ENCODE measurements at regions not wholly inside any gene's neighbourhood (a gene's known extent, or its start where the extent isn't known, plus 50 kb on each side); places are given as distances from the start of the nearest gene placed in this dataset.
"Not testable (repeated sequence)": the region's sequence is repeated elsewhere in the genome, so short reads cannot be mapped to it uniquely, and the experiment has no call there.

GRCh38 chr6:139964737-139965136 lies 590.3 kb upstream of the CITED2 start:
- H3K36me3 Mint-ChIP-seq = no peaks in the 10 kb centered on the region

GRCh38 chr6:139962654-139963347 lies 588.4 kb upstream of the CITED2 start:
- no peak for DNase-seq
- H3K36me3 ChIP-seq (ENCODE audit: control insufficient read depth, insufficient read depth, low read length) = no peaks in the 10 kb centered on the region
- Mint-ChIP-seq H3K36me3 (no peaks in the 10 kb centered on the region), H3K4me1 (no peaks in the 10 kb centered on the region), H3K27ac (no peak overlapping the region), H3K4me3 (no peak overlapping the region), H3K27me3 (no peaks in the 10 kb centered on the region), H3K9me3 (peaks cover 0 to 2% (median 0%) of the 10 kb centered on the region in 7 donors)
- H3K27ac ChIP-seq (ENCODE audit: insufficient read depth, low read length, poor library complexity, severe bottlenecking) = no peak overlapping the region
- H3K9me3 ChIP-seq (ENCODE audit: control insufficient read depth in 2 of 2, low read length in 2 of 2) = no peaks in the 10 kb centered on the region
- H3K27me3 ChIP-seq (ENCODE audit: control insufficient read depth, insufficient read depth, low read length) = no peaks in the 10 kb centered on the region
- H3K4me1 ChIP-seq (ENCODE audit: control insufficient read depth, insufficient read depth, low read length, poor library complexity, severe bottlenecking) = no peaks in the 10 kb centered on the region
- no peak for ATAC-seq (ENCODE audit: low read depth in 2 of 2)
- no peak overlapping the region for H3K4me3 ChIP-seq (ENCODE audit: low read depth, low read length)

More at GRCh38 chr6:139964737-139965136, 590.3 kb upstream of the CITED2 start:
- Histone ChIP-seq H3K27ac (ENCODE audit: insufficient read depth, low read length, poor library complexity, severe bottlenecking) (no peak overlapping the region), H3K4me1 (ENCODE audit: control insufficient read depth, insufficient read depth, low read length, poor library complexity, severe bottlenecking) (no peaks in the 10 kb centered on the region), H3K9me3 (ENCODE audit: control insufficient read depth in 2 of 2, low read length in 2 of 2) (no peaks in the 10 kb centered on the region), H3K27me3 (ENCODE audit: control insufficient read depth, insufficient read depth, low read length) (no peaks in the 10 kb centered on the region), H3K4me3 (ENCODE audit: low read depth, low read length) (no peak overlapping the region), H3K36me3 (ENCODE audit: control insufficient read depth, insufficient read depth, low read length) (no peaks in the 10 kb centered on the region)
- Mint-ChIP-seq H3K27ac (peak overlapping the region in 1 of 3 donors; percentile 63), H3K4me1 (no peaks in the 10 kb centered on the region), H3K4me3 (no peak overlapping the region), H3K9me3 (peaks cover 0 to 4% (median 0%) of the 10 kb centered on the region in 7 donors), H3K27me3 (no peaks in the 10 kb centered on the region)
- no peak for DNase-seq
- ATAC-seq (ENCODE audit: low read depth in 2 of 2) = no peak

GRCh38 chr6:139961190-139961589 lies 586.7 kb upstream of the CITED2 start:
- Histone ChIP-seq H3K27me3 (ENCODE audit: control insufficient read depth, insufficient read depth, low read length) (no peaks in the 10 kb centered on the region), H3K36me3 (ENCODE audit: control insufficient read depth, insufficient read depth, low read length) (no peaks in the 10 kb centered on the region), H3K9me3 (ENCODE audit: control insufficient read depth in 2 of 2, low read length in 2 of 2) (no peaks in the 10 kb centered on the region), H3K4me1 (ENCODE audit: control insufficient read depth, insufficient read depth, low read length, poor library complexity, severe bottlenecking) (no peaks in the 10 kb centered on the region), H3K4me3 (ENCODE audit: low read depth, low read length) (no peak overlapping the region), H3K27ac (ENCODE audit: insufficient read depth, low read length, poor library complexity, severe bottlenecking) (no peak overlapping the region)
- Mint-ChIP-seq H3K27me3 (no peaks in the 10 kb centered on the region), H3K4me3 (no peak overlapping the region), H3K36me3 (no peaks in the 10 kb centered on the region), H3K9me3 (peaks cover 0 to 2% (median 0%) of the 10 kb centered on the region in 7 donors), H3K27ac (no peak overlapping the region), H3K4me1 (no peaks in the 10 kb centered on the region)
- no peak for DNase-seq
- no peak for ATAC-seq (ENCODE audit: low read depth in 2 of 2)

GRCh38 chr6:139960671-139961070 lies 586.2 kb upstream of the CITED2 start:
- no peak for DNase-seq
- Histone ChIP-seq H3K36me3 (ENCODE audit: control insufficient read depth, insufficient read depth, low read length) (no peaks in the 10 kb centered on the region), H3K27ac (ENCODE audit: insufficient read depth, low read length, poor library complexity, severe bottlenecking) (no peak overlapping the region), H3K4me3 (ENCODE audit: low read depth, low read length) (no peak overlapping the region), H3K9me3 (ENCODE audit: control insufficient read depth in 2 of 2, low read length in 2 of 2) (no peaks in the 10 kb centered on the region), H3K4me1 (ENCODE audit: control insufficient read depth, insufficient read depth, low read length, poor library complexity, severe bottlenecking) (no peaks in the 10 kb centered on the region), H3K27me3 (ENCODE audit: control insufficient read depth, insufficient read depth, low read length) (no peaks in the 10 kb centered on the region)
- H3K36me3 Mint-ChIP-seq = no peaks in the 10 kb centered on the region
- no peak for ATAC-seq (ENCODE audit: low read depth in 2 of 2)
- H3K27me3 Mint-ChIP-seq = no peaks in the 10 kb centered on the region
- H3K9me3 Mint-ChIP-seq = peaks cover 0 to 2% (median 0%) of the 10 kb centered on the region in 7 donors
- no peak overlapping the region for H3K27ac Mint-ChIP-seq
- H3K4me1 Mint-ChIP-seq = no peaks in the 10 kb centered on the region
- H3K4me3 Mint-ChIP-seq = no peak overlapping the region

- no peaks in the 10 kb centered on the region for H3K4me1 Mint-ChIP-seq
- no peak for DNase-seq
- no peak overlapping the region for H3K27ac Mint-ChIP-seq
- Histone ChIP-seq H3K4me3 (ENCODE audit: low read depth, low read length) (no peak overlapping the region), H3K27me3 (ENCODE audit: control insufficient read depth, insufficient read depth, low read length) (no peaks in the 10 kb centered on the region), H3K9me3 (ENCODE audit: control insufficient read depth in 2 of 2, low read length in 2 of 2) (no peaks in the 10 kb centered on the region), H3K4me1 (ENCODE audit: control insufficient read depth, insufficient read depth, low read length, poor library complexity, severe bottlenecking) (no peaks in the 10 kb centered on the region), H3K36me3 (ENCODE audit: control insufficient read depth, insufficient read depth, low read length) (no peaks in the 10 kb centered on the region), H3K27ac (ENCODE audit: insufficient read depth, low read length, poor library complexity, severe bottlenecking) (no peak overlapping the region)
- ATAC-seq (ENCODE audit: low read depth in 2 of 2) = no peak
- H3K27me3 Mint-ChIP-seq = no peaks in the 10 kb centered on the region
- H3K4me3 Mint-ChIP-seq = no peak overlapping the region
- H3K9me3 Mint-ChIP-seq = peaks cover 0 to 7% (median under 1%) of the 10 kb centered on the region in 7 donors
- H3K36me3 Mint-ChIP-seq = no peaks in the 10 kb centered on the region
These were observed 581.1 kb upstream of the CITED2 start for GRCh38 chr6:139955366-139956155.

GRCh38 chr6:139954463-139955071 lies 580.1 kb upstream of the CITED2 start:
- H3K27ac ChIP-seq (ENCODE audit: insufficient read depth, low read length, poor library complexity, severe bottlenecking) = no peak overlapping the region
- H3K27ac Mint-ChIP-seq = no peak overlapping the region
- no peak overlapping the region for H3K4me3 Mint-ChIP-seq
- no peaks in the 10 kb centered on the region for H3K36me3 Mint-ChIP-seq
- DNase-seq (no peak), ATAC-seq (ENCODE audit: low read depth in 2 of 2) (no peak)
- no peaks in the 10 kb centered on the region for H3K27me3 ChIP-seq (ENCODE audit: control insufficient read depth, insufficient read depth, low read length)
- no peaks in the 10 kb centered on the region for H3K36me3 ChIP-seq (ENCODE audit: control insufficient read depth, insufficient read depth, low read length)
- H3K27me3 Mint-ChIP-seq = no peaks in the 10 kb centered on the region
- peaks cover 0 to 7% (median 3%) of the 10 kb centered on the region in 7 donors for H3K9me3 Mint-ChIP-seq
- H3K4me1 ChIP-seq (ENCODE audit: control insufficient read depth, insufficient read depth, low read length, poor library complexity, severe bottlenecking) = no peaks in the 10 kb centered on the region
- H3K4me1 Mint-ChIP-seq = no peaks in the 10 kb centered on the region
- H3K9me3 ChIP-seq (ENCODE audit: control insufficient read depth in 2 of 2, low read length in 2 of 2) = no peaks in the 10 kb centered on the region
- no peak overlapping the region for H3K4me3 ChIP-seq (ENCODE audit: low read depth, low read length)

- H3K36me3 ChIP-seq (ENCODE audit: control insufficient read depth, insufficient read depth, low read length); H3K9me3 ChIP-seq (ENCODE audit: control insufficient read depth in 2 of 2, low read length in 2 of 2); H3K27ac ChIP-seq (ENCODE audit: insufficient read depth, low read length, poor library complexity, severe bottlenecking); H3K4me3 ChIP-seq (ENCODE audit: low read depth, low read length); H3K27me3 ChIP-seq (ENCODE audit: control insufficient read depth, insufficient read depth, low read length); H3K27ac Mint-ChIP-seq; DNase-seq; H3K27me3 Mint-ChIP-seq; H3K4me1 Mint-ChIP-seq; H3K9me3 Mint-ChIP-seq; H3K4me1 ChIP-seq (ENCODE audit: control insufficient read depth, insufficient read depth, low read length, poor library complexity, severe bottlenecking); H3K36me3 Mint-ChIP-seq; ATAC-seq (ENCODE audit: low read depth in 2 of 2); H3K4me3 Mint-ChIP-seq: not testable (repeated sequence)
These were observed 579.3 kb upstream of the CITED2 start for GRCh38 chr6:139953780-139954179.

All from CD4-positive, CD25-positive, alpha-beta regulatory T cell (primary cell).